Stimulated activated naive CD8-positive, alpha-beta T cell treated with anti-CD3 and anti-CD28 coated beads, Interleukin-15, Interleukin-2, amounts not matched to agents 100 ng/mL and 50 ng/mL, for 24 hours (primary cell): ENCODE measurements at regions not wholly inside any gene's neighbourhood (a gene's known extent, or its start where the extent isn't known, plus 50 kb on each side); places are given as distances from the start of the nearest gene placed in this dataset.
"Not testable (repeated sequence)": the region's sequence is repeated elsewhere in the genome, so short reads cannot be mapped to it uniquely, and the experiment has no call there.

Experiments
- H3K27ac Mint-ChIP-seq: one replicate; pipeline ENCODE4 v1.8.0; 2021; ENCODE audit warnings: mild to moderate bottlenecking, mixed read lengths
- H3K27me3 Mint-ChIP-seq: one replicate; pipeline ENCODE4 v1.8.0; 2021; ENCODE audit warnings: mixed read lengths
- H3K36me3 Mint-ChIP-seq: one replicate; pipeline ENCODE4 v1.8.0; 2021; ENCODE audit warnings: low read depth, mixed read lengths
- H3K4me1 Mint-ChIP-seq: one replicate; pipeline ENCODE4 v1.8.0; 2021; ENCODE audit warnings: low read depth, mixed read lengths
- H3K4me3 Mint-ChIP-seq: one replicate; pipeline ENCODE4 v1.8.0; 2021; ENCODE audit warnings: mild to moderate bottlenecking, mixed read lengths
- H3K9me3 Mint-ChIP-seq: one replicate; pipeline ENCODE4 v1.8.0; 2021; ENCODE audit warnings: mixed read lengths

DNA sequence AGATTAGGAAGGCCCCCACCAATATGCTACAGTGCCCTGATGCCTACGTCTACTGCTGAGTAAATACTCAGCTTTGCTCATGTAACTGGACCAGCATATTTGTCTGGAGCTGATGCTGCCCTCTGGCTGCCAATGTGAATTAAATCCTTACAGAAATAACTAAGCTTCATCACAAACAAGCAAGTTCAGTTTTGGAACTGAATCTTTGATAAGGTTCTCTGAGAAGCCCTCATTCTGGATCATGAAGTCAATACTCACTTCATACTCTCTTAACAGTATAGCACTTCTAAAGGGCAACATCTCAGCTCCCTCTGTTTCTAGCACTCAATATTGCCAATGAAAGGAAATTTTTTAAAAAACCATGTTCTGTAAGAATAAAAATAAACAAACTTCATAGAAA lies 246.7 kb downstream of the ETV1 start:
- Mint-ChIP-seq H3K27me3 (peaks cover 3% of the 10 kb centered on the region), H3K9me3 (no peaks in the 10 kb centered on the region), H3K36me3 (no peaks in the 10 kb centered on the region), H3K4me3 (no peak overlapping the region), H3K4me1 (no peaks in the 10 kb centered on the region), H3K27ac (no peak overlapping the region)

DNA sequence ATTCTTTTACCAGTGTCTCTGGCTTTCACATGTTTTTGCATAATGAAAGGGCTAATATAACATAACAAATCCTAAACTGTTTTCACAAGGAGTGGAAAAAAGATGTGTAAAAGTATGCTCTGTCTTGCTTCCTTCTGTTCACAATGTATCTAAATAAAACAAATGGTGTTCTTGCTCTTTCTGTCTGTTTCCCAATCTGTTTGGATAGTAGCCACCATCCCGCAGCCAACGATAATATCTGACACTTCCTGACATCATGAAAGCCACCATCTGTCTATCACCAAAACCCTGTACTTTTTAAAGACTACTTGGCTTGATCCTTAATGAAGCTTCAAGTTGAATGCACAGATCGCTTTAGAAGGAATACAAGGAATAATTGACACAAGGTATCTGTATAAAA lies 246.2 kb downstream of the ETV1 start:
- no peaks in the 10 kb centered on the region for H3K36me3 Mint-ChIP-seq
- no peaks in the 10 kb centered on the region for H3K4me1 Mint-ChIP-seq
- H3K9me3 Mint-ChIP-seq: no peaks in the 10 kb centered on the region
- no peak overlapping the region for H3K4me3 Mint-ChIP-seq
- H3K27me3 Mint-ChIP-seq: peaks cover 3% of the 10 kb centered on the region
- no peak overlapping the region for H3K27ac Mint-ChIP-seq

DNA sequence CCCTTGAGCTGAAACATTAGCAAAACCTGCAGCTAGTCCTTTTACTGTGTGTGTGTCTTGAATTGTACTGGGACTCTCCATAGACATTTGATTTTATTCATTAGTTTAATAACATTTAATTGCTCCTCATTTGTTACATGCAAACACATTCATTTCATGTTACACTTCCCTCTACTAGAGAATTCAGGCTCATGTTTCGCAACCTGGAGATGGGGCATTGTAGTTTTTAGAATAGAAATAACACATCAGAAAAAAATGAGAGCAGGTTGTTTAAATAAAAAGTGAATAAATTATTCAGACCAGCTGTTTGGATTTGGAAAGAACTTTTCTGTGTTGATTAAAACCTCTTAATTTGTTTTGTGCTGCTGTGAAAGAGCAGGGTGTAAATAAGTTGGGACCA lies 243.9 kb downstream of the ETV1 start:
- Mint-ChIP-seq H3K4me3 (no peak overlapping the region), H3K4me1 (no peaks in the 10 kb centered on the region), H3K9me3 (no peaks in the 10 kb centered on the region), H3K27ac (no peak overlapping the region), H3K36me3 (no peaks in the 10 kb centered on the region), H3K27me3 (peaks cover 3% of the 10 kb centered on the region)

DNA sequence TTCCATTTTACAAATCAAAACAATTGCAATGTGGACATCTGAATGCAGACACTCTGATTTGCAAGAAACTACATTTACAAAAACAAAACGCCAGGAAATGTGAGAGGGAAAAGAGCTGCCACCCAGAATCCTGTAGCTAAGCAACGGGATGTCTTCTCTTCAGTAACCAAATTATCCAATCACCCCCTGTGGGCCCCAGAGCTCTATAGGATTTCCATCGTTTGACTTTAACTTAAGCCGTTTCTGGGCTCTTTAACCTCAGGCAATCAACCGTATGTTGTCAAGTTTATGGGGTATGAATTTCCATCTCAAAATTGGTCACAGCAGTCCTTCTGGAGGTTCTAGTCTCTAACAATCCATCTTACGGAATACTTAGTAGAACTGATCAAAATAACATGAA lies 240.5 kb downstream of the ETV1 start:
- no peak overlapping the region for H3K27ac Mint-ChIP-seq
- H3K4me3 Mint-ChIP-seq: no peak overlapping the region
- no peaks in the 10 kb centered on the region for H3K4me1 Mint-ChIP-seq
- no peaks in the 10 kb centered on the region for H3K9me3 Mint-ChIP-seq
- H3K27me3 Mint-ChIP-seq: peaks cover 3% of the 10 kb centered on the region
- no peaks in the 10 kb centered on the region for H3K36me3 Mint-ChIP-seq

DNA sequence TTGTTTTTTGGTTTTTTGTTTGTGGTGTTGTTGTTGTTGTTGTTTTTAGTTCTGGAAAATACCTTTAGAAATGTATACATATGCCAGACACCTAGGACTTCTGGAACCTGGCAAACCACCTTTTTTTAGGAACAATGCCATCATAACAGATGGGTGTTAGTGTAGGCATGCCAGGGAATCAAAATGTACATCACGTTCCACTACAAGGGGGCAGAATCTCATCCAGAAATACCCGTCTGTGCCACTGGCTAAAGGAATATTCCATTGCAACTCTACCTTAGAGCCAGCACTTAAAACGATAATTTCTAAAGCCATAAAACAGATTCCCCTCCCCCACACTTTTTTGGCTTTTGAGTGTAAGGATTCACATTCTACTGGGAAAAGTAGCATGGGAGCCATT lies 239.8 kb downstream of the ETV1 start:
- no peak overlapping the region for H3K27ac Mint-ChIP-seq
- H3K4me1 Mint-ChIP-seq: no peaks in the 10 kb centered on the region
- H3K4me3 Mint-ChIP-seq: no peak overlapping the region
- no peaks in the 10 kb centered on the region for H3K36me3 Mint-ChIP-seq
- no peaks in the 10 kb centered on the region for H3K9me3 Mint-ChIP-seq
- no peaks in the 10 kb centered on the region for H3K27me3 Mint-ChIP-seq

DNA sequence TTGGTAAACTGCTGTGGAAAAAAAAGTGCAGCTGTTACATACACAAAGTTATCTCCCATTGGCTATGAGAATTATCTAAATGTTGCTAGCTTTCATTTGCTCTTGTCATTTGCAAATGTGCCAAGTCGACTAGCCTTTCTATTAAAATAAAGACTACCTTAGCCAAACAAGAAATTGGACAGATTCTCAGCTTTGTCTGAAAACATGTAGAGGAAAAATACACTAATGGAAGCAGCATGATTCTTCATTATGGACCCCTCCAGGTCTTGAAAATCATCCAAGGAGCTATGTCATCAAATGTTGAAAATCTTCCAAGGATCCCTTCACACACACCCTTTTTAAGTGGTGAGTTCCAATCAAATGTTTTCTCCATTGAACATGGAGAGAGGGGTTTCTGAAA lies 237.7 kb downstream of the ETV1 start:
- H3K4me3 Mint-ChIP-seq: no peak overlapping the region
- H3K27me3 Mint-ChIP-seq: no peaks in the 10 kb centered on the region
- H3K36me3 Mint-ChIP-seq: no peaks in the 10 kb centered on the region
- no peak overlapping the region for H3K27ac Mint-ChIP-seq
- no peaks in the 10 kb centered on the region for H3K9me3 Mint-ChIP-seq
- H3K4me1 Mint-ChIP-seq: no peaks in the 10 kb centered on the region

DNA sequence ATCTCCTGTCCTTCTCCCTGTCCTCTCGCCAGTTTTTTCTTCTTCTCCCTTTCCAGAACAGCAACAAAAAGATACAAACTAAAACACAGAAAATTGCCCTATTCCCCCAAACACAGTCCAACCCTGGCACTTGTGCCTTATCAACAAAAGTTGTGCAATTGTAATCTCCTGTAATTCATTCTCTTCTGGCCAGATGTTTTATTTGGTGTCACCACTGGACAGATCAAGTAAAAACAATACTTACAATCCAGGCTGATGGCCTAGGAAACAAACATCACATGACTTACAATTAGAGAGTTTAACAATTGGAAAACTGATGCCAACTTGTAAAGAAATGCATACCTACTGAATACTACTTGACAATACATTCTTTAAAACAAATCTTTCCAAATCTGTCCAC lies 231.6 kb downstream of the ETV1 start:
- no peak overlapping the region for H3K27ac Mint-ChIP-seq
- no peak overlapping the region for H3K4me3 Mint-ChIP-seq
- peaks cover under 1% of the 10 kb centered on the region for H3K9me3 Mint-ChIP-seq
- no peaks in the 10 kb centered on the region for H3K36me3 Mint-ChIP-seq
- no peaks in the 10 kb centered on the region for H3K27me3 Mint-ChIP-seq
- H3K4me1 Mint-ChIP-seq: no peaks in the 10 kb centered on the region

DNA sequence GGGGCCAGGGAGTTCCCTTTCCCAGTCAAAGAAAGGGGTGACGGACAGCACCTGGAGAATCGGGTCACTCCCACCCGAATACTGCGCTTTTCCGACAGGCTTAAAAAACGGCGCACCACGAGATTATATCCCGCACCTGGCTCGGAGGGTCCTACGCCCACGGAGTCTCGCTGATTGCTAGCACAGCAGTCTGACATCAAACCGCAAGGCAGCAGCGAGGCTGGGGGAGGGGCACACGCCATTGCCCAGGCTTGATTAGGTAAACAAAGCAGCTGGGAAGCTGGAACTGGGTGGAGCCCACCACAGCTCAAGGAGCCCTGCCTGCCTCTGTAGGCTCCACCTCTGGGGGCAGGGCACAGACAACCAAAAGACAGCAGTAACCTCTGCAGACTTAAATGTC lies 223.6 kb downstream of the ETV1 start:
- not testable (repeated sequence) for H3K4me3 Mint-ChIP-seq, H3K36me3 Mint-ChIP-seq, H3K4me1 Mint-ChIP-seq, H3K9me3 Mint-ChIP-seq, H3K27me3 Mint-ChIP-seq, H3K27ac Mint-ChIP-seq

DNA sequence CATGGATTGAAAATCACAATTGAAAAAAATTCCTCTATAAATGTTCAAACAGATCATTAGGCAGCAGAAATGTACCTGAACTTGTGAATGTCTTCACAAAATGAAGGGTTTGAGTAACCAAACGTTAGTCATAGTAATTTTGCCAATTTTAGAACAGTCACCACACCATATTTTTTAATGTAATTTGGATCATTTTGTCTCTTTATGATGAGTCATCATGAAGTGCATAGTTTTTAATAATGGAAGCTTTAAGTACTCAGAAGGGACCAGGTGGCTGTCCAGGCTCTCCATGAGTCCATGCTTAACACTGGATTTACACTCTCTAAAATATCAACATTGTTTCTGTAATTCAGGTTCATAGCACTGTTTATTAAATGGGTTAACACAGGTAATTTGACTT lies 219.2 kb downstream of the ETV1 start:
- H3K9me3 Mint-ChIP-seq: peaks cover under 1% of the 10 kb centered on the region
- H3K36me3 Mint-ChIP-seq: no peaks in the 10 kb centered on the region
- no peaks in the 10 kb centered on the region for H3K27me3 Mint-ChIP-seq
- no peak overlapping the region for H3K27ac Mint-ChIP-seq
- no peak overlapping the region for H3K4me3 Mint-ChIP-seq
- no peaks in the 10 kb centered on the region for H3K4me1 Mint-ChIP-seq

DNA sequence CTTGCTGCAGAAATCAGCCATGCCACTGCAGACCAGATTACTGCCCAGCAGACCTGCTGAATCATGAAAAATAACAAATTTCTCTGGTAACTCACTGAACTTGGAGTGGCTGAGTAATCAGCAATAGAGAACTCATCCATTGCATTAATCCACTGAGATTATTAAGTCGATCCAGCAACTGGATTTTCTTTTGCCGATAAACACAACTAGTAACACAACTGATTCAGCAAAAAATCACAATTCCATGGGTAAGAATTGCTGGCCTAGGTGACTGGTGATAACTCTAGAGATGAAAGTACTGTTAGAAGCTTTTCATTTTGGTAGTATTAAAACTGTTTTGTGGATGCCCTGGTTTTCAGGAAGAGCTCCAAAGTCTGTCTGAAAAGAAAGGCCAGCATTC lies 214.5 kb downstream of the ETV1 start:
- Mint-ChIP-seq H3K4me1 (no peaks in the 10 kb centered on the region), H3K9me3 (no peaks in the 10 kb centered on the region)

DNA sequence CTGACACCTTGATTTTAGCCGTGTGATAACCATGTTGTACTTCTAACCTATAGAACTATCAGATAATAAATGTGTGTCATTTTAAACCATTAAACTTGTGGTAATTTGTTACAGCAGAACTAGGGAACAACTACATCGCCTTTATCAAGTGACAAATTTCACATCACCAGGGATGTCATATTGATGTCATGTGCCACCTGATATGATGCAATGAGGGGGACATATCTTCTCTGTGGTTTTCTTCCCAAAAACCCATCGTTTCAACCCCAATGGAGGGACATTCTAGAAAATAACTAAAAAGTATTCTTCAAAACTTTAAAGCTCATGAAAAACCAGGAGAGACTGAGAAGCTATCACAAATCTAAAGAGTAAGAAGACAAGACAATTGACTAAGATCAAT lies 212.2 kb downstream of the ETV1 start:
- Mint-ChIP-seq H3K27me3 (no peaks in the 10 kb centered on the region), H3K4me1 (no peaks in the 10 kb centered on the region), H3K36me3 (no peaks in the 10 kb centered on the region), H3K9me3 (no peaks in the 10 kb centered on the region), H3K4me3 (no peak overlapping the region), H3K27ac (no peak overlapping the region)

More for the DNA sequence above, 214.5 kb downstream of the ETV1 start:
- Mint-ChIP-seq H3K27ac (no peak overlapping the region), H3K27me3 (no peaks in the 10 kb centered on the region), H3K36me3 (no peaks in the 10 kb centered on the region), H3K4me3 (no peak overlapping the region)

DNA sequence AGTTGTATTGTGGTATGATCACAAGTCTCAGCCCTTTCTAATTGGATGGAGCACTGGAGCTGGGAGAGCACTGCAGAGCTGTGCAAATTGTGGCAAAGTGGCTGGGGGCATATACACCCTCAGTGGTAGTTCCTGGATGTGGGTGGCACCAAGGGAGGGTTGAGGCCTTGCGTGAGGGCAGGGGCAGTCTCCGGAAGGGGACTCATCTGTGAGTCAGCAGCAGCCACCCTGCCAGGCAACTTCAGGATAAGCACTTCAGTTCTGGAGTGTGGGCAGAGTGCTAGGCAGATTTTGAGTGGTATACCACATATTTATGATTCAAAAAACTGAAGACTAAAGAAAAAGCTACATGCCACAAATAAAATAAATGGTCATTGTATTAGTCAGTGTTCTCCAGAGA lies 210.5 kb downstream of the ETV1 start:
- H3K4me1 Mint-ChIP-seq: no peaks in the 10 kb centered on the region

DNA sequence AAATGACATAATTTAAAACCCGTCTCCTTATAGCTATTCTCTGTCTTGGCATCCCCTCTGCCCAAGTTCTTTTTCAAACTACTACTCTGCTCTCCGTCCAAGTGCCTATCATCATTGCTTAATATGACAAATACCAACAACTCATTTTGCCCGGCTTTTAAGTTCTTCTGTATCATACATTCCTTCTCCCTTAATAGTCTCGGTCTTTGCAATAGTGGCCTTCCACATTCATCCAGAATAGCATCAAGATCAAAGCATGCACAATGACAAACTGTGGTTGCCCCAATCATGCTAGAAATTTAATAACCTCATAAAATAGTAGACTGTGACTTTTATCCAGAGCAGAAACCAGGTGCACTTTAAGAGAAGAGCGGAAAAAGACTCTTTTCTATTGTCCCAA lies 198.9 kb downstream of the ETV1 start:
- Mint-ChIP-seq H3K4me3 (no peak overlapping the region), H3K4me1 (no peaks in the 10 kb centered on the region), H3K27me3 (no peaks in the 10 kb centered on the region), H3K9me3 (no peaks in the 10 kb centered on the region), H3K36me3 (no peaks in the 10 kb centered on the region), H3K27ac (no peak overlapping the region)

More for the DNA sequence above, 210.5 kb downstream of the ETV1 start:
- Mint-ChIP-seq H3K27ac (no peak overlapping the region), H3K4me3 (no peak overlapping the region), H3K36me3 (no peaks in the 10 kb centered on the region), H3K9me3 (no peaks in the 10 kb centered on the region), H3K27me3 (no peaks in the 10 kb centered on the region)

DNA sequence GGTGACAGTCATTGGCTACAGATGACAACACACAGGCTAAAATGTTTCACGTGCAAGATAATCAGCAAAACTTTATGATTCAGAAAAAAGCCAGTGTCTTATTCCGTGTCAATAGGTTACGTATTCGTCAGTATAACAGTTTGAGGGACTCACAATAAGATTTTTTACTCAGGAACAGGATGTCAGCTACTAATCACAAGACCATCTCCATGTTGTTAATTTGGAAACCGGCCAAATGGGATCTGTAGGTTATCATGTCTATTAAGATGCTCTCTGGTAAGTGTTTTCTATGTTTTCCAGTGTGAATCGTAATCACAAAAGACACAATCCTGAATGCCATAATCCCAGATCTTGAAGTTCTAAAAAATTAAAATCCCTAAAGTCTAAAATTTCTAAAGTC lies 197.3 kb downstream of the ETV1 start:
- Mint-ChIP-seq H3K9me3 (no peaks in the 10 kb centered on the region), H3K27ac (no peak overlapping the region)

DNA sequence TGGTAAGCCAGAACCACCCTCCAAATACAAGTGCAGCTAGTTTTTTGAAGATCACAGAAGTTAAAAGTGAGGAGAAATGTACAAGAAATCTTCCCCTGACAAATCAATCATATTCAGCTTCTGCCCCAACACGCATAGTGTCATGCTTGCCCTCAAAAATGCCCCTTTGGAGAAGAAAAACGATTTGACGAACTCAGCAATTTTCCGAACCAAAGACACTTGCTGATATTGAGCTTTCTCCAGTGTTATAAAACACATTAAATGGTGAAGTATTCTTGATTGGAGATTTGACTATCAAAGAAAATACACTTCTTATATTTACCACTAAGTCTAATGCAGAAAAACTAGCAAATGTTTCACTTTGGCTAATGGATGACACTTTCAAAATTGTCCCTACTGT lies 195.5 kb downstream of the ETV1 start:
- no peaks in the 10 kb centered on the region for H3K27me3 Mint-ChIP-seq
- no peaks in the 10 kb centered on the region for H3K36me3 Mint-ChIP-seq
- no peak overlapping the region for H3K27ac Mint-ChIP-seq
- H3K4me1 Mint-ChIP-seq: no peaks in the 10 kb centered on the region
- H3K4me3 Mint-ChIP-seq: no peak overlapping the region
- H3K9me3 Mint-ChIP-seq: no peaks in the 10 kb centered on the region

More for the DNA sequence above, 197.3 kb downstream of the ETV1 start:
- Mint-ChIP-seq H3K4me1 (no peaks in the 10 kb centered on the region), H3K36me3 (no peaks in the 10 kb centered on the region), H3K4me3 (no peak overlapping the region), H3K27me3 (no peaks in the 10 kb centered on the region)

DNA sequence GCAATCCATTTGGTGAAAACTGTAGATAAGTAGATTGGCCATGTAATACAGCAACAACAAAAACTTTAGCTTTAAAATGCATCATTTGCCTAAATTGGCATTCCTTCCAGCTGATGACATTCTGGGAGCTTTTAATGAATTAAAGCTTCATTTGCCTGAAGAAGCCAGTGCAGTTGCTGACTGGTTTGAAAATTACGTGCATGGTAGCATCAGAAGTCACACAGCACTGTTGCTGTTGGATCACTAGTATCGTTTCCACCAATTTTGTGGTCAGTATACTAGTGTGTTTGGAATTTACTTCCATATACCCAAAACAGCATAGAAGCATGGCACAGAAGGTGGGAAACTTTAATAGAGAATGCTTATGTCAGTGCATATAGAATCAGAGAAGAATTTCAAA lies 194.9 kb downstream of the ETV1 start:
- Mint-ChIP-seq H3K4me1 (no peaks in the 10 kb centered on the region), H3K36me3 (no peaks in the 10 kb centered on the region), H3K27me3 (no peaks in the 10 kb centered on the region), H3K4me3 (no peak overlapping the region), H3K9me3 (no peaks in the 10 kb centered on the region), H3K27ac (no peak overlapping the region)

DNA sequence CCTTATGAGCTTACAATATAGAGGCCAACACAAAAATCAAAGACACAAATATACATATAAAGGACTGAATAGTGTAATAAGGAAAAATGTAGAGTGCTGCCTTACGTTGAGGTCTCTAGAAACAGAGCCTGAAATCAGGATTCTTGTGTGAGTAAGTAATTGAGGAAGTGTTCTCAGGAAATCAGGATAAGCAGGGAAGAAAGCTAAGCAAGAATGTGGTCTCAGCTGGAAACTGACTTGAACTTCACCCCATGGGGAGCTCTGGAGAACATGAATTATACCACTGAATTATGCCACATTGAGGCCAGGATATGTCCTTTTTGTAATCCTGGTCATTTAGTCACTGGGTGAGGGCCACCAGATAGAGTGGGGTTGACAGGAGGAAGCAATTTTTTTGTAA lies 191.9 kb downstream of the ETV1 start:
- Mint-ChIP-seq H3K36me3 (no peaks in the 10 kb centered on the region), H3K4me3 (no peak overlapping the region), H3K27ac (no peak overlapping the region), H3K4me1 (no peaks in the 10 kb centered on the region), H3K27me3 (no peaks in the 10 kb centered on the region), H3K9me3 (peaks cover 3% of the 10 kb centered on the region)
